IMR-90 (cell line): ENCODE measurements at regions not wholly inside any gene's neighbourhood (a gene's known extent, or its start where the extent isn't known, plus 50 kb on each side); places are given as distances from the start of the nearest gene placed in this dataset.

ENCODE experiments used
- ATAC-seq: fragments of 200-7000 bp; cut with Tn5 transposase; 2 replicates; pipeline ENCODE4 v1.9.1; 2020; ENCODE audit warnings: low read depth, mild to moderate bottlenecking, moderate library complexity
- BruUV-seq: library from RNA; stranded (reverse); fragments of 400-500 nt; replicated peaks from 2 replicates; lab custom pipeline; 2021; lab: Mats Ljungman, UMichigan
- CTCF ChIA-PET: fragments of 300-600 bp; formaldehyde crosslinking; extraction: SDS; loops from one replicate; lab custom pipeline; 2021; ENCODE audit warnings: antibody characterized with exemption; lab: Yijun Ruan, JAX
- POLR2A ChIA-PET: fragments of 300-600 bp; sonication (Branson Sonifier 250); formaldehyde crosslinking; loops from one replicate; lab custom pipeline; 2022; ENCODE audit warnings: antibody characterized with exemption; ENCODE audit not compliant: unreplicated experiment; lab: Charles Lee
- DNase-seq: peaks from one replicate; pipeline ENCODE4 v3.0.0; 2013
- H2AFZ ChIP-seq: replicated peaks from 2 replicates; pipeline ENCODE3; 2013; ENCODE audit warnings: low read length, mild to moderate bottlenecking; ENCODE audit not compliant: poor library complexity
- H2AK5ac ChIP-seq: 2 replicates; pipeline ENCODE4 v1.6.1; 2013; ENCODE audit warnings: low read depth, low read length, inconsistent platforms
- H2AK9ac ChIP-seq: replicated peaks from 2 replicates; pipeline ENCODE3; 2013; ENCODE audit warnings: mild to moderate bottlenecking, low read depth, low read length, moderate library complexity; ENCODE audit not compliant: poor library complexity
- H2BK120ac ChIP-seq: 2 replicates; pipeline ENCODE4 v1.6.1; 2013; ENCODE audit warnings: low read depth, low read length, inconsistent platforms
- H2BK15ac ChIP-seq: 3 replicates; pipeline ENCODE4 v1.6.1; 2013; ENCODE audit warnings: low read depth, low read length, inconsistent platforms
- H2BK20ac ChIP-seq: 2 replicates; pipeline ENCODE4 v1.6.1; 2013; ENCODE audit warnings: low read depth, mild to moderate bottlenecking, inconsistent platforms, low read length, moderate library complexity
- H2BK5ac ChIP-seq: 2 replicates; pipeline ENCODE4 v1.6.1; 2013; ENCODE audit warnings: mild to moderate bottlenecking, low read depth, low read length, inconsistent platforms; ENCODE audit not compliant: poor library complexity, severe bottlenecking
- H3K14ac ChIP-seq: replicated peaks from 2 replicates; pipeline ENCODE4 v1.6.1; 2013; ENCODE audit warnings: low read depth, low read length, inconsistent platforms
- H3K18ac ChIP-seq: 2 replicates; pipeline ENCODE4 v1.6.1; 2013; ENCODE audit warnings: low read depth, low read length, control low read depth
- H3K23ac ChIP-seq: 2 replicates; pipeline ENCODE4 v1.6.1; 2013; ENCODE audit warnings: low read depth, low read length, inconsistent platforms
- H3K27ac ChIP-seq: 2 replicates; pipeline ENCODE4 v1.5.1; 2013; ENCODE audit warnings: mild to moderate bottlenecking, control low read depth, low read length; ENCODE audit not compliant: insufficient read depth
- H3K27me3 ChIP-seq: 2 replicates; pipeline ENCODE4 v1.6.1; 2013; ENCODE audit warnings: low read length; ENCODE audit not compliant: control insufficient read depth, insufficient read depth
- H3K36me3 ChIP-seq: 2 replicates; pipeline ENCODE4 v1.6.1; 2013; ENCODE audit warnings: low read length, mixed read lengths; ENCODE audit not compliant: control insufficient read depth, insufficient read depth
- H3K4ac ChIP-seq: 2 replicates; pipeline ENCODE4 v1.6.1; 2013; ENCODE audit warnings: low read depth, low read length, inconsistent platforms
- H3K4me1 ChIP-seq: 2 replicates; pipeline ENCODE4 v1.6.1; 2013; ENCODE audit warnings: low read length, mixed read lengths; ENCODE audit not compliant: control insufficient read depth, insufficient read depth
- H3K4me2 ChIP-seq: 2 replicates; pipeline ENCODE4 v1.6.1; 2013; ENCODE audit warnings: low read depth, mild to moderate bottlenecking, control low read depth, low read length, moderate library complexity
- H3K4me3 ChIP-seq: 2 replicates; pipeline ENCODE4 v1.5.1; 2013; ENCODE audit warnings: low read depth, mild to moderate bottlenecking, control low read depth, low read length, moderate library complexity; ENCODE audit not compliant: insufficient read depth
- H3K56ac ChIP-seq: 2 replicates; pipeline ENCODE4 v1.6.1; 2013; ENCODE audit warnings: low read length, inconsistent platforms; ENCODE audit not compliant: insufficient read depth; ENCODE audit errors: extremely low read depth
- H3K79me1 ChIP-seq, 2 experiments: 2 replicates each; pipeline ENCODE4 v1.6.1; 2013; ENCODE audit warnings: low read length in 2 of 2, inconsistent platforms in 1 of 2, low read depth in 1 of 2
- H3K9ac ChIP-seq: 2 replicates; pipeline ENCODE4 v1.6.1; 2013; ENCODE audit warnings: low read depth, low read length, control low read depth
- H3K9me1 ChIP-seq: 2 replicates; pipeline ENCODE4 v1.6.1; 2013; ENCODE audit warnings: low read length, inconsistent platforms; ENCODE audit not compliant: insufficient read depth
- H3K9me3 ChIP-seq: 2 replicates; pipeline ENCODE4 v1.6.1; 2013; ENCODE audit warnings: low read length; ENCODE audit not compliant: control insufficient read depth, insufficient read depth
- H4K20me1 ChIP-seq: 2 replicates; pipeline ENCODE4 v1.6.1; 2013; ENCODE audit warnings: low read length, inconsistent platforms; ENCODE audit not compliant: insufficient read depth
- H4K5ac ChIP-seq: 2 replicates; pipeline ENCODE4 v1.6.1; 2013; ENCODE audit warnings: mild to moderate bottlenecking, low read depth, low read length, control low read depth
- H4K8ac ChIP-seq, 2 experiments: 2 replicates each; pipeline ENCODE4 v1.6.1; 2013; ENCODE audit warnings: low read depth in 2 of 2, low read length in 2 of 2, control low read depth in 1 of 2, inconsistent platforms in 1 of 2
- H4K91ac ChIP-seq: 2 replicates; pipeline ENCODE4 v1.6.1; 2013; ENCODE audit warnings: low read depth, low read length, inconsistent platforms; ENCODE audit not compliant: insufficient read depth
- CEBPB ChIP-seq: IDR thresholded peaks from 2 replicates; pipeline ENCODE4 v1.6.1; 2012; ENCODE audit warnings: low read depth, low read length, improper control_type of control experiment
- CHD1 ChIP-seq: IDR thresholded peaks from 2 replicates; pipeline ENCODE4 v1.6.1; 2012; ENCODE audit warnings: low read depth, low read length, improper control_type of control experiment
- MAFK ChIP-seq: IDR thresholded peaks from 2 replicates; pipeline ENCODE4 v1.6.1; 2012; ENCODE audit warnings: low read depth, low read length, improper control_type of control experiment
- NFE2L2 ChIP-seq: fragments of 150-350 bp; IDR thresholded peaks from 2 replicates; pipeline ENCODE4 v1.6.1; 2016; ENCODE audit warnings: low read depth, mild to moderate bottlenecking, low read length
- POLR2A ChIP-seq: IDR thresholded peaks from 2 replicates; pipeline ENCODE4 v1.6.1; 2012; ENCODE audit warnings: mild to moderate bottlenecking, low read depth, low read length
- RAD21 ChIP-seq: IDR thresholded peaks from 2 replicates; pipeline ENCODE4 v1.6.1; 2012; ENCODE audit warnings: low read length, improper control_type of control experiment
- RCOR1 ChIP-seq: IDR thresholded peaks from 2 replicates; pipeline ENCODE4 v1.6.1; 2012; ENCODE audit warnings: mild to moderate bottlenecking, low read length, improper control_type of control experiment; ENCODE audit not compliant: insufficient replicate concordance
- WGBS, 2 experiments: methylation state at CpG; one replicate each; pipeline versions ENCODE4 v1.1.5 to v1.1.7; 2013; ENCODE audit warnings: missing lambda C conversion rate in 2 of 2; ENCODE audit not compliant: insufficient read length in 1 of 2; ENCODE audit errors: extremely low coverage in 2 of 2; 5-methylcytosine and 5-hydroxymethylcytosine counted together
- dilution Hi-C: fragments of 300-500 bp; cut with HindIII; formaldehyde crosslinking; loops from one replicate; pipeline ENCODE4 v1.14.3; 2018; ENCODE audit warnings: low sequenced_read_pairs; ENCODE audit not compliant: unreplicated experiment
- in situ Hi-C: fragments of 300-500 bp; cut with MboI; formaldehyde crosslinking; loops from 3 replicates; pipeline ENCODE4 v1.14.3; 2019; ENCODE audit warnings: low sequenced_read_pairs, inconsistent platforms, mixed read lengths
- intact Hi-C: fragments of 100-400 bp; cut with micrococcal nuclease; formaldehyde crosslinking; loops from 2 replicates; pipeline ENCODE4 v1.10.0; 2022
- TF ChIP-seq, protein P1 (sequence below): conservative IDR thresholded peaks from 2 replicates; pipeline ENCODE4 v1.5.1; 2012; ENCODE audit warnings: mild to moderate bottlenecking, low read depth, low read length, improper control_type of control experiment
- TF ChIP-seq, protein P2 (sequence below): fragments of 150-350 bp; IDR thresholded peaks from 2 replicates; pipeline ENCODE4 v1.6.1; 2017; ENCODE audit warnings: mild to moderate bottlenecking, antibody characterized with exemption, low read length, low read depth

DNA sequence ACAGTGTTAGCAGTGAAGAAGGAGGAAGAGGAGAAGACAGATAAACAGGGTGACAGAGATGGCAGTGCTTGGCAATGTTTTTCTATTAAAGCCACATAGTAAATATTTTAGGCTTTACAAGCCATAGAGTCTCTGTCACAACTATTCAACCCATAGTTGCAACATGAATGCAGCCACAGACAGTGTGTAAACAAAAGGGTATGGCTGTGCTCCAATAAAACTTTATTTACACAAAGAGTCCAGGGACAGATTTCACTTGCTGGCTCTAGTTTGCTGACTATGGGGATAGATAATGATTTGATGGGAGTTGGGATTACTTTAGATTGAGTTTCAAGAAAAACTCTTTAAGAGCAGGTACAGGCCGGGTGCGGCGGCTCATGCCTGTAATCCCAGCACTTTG, 224.8 kb upstream of the SEMA6A start:
- no peak overlapping the region for H2BK5ac ChIP-seq
- H4K5ac ChIP-seq: no peak overlapping the region
- no peak overlapping the region for H3K4me3 ChIP-seq
- WGBS, 2 experiments: no CpG with 5 or more reads among the region's 3 CpGs
- no peak overlapping the region for H3K27ac ChIP-seq
- intact Hi-C loops (no loop called here), dilution Hi-C loops (no loop called here), in situ Hi-C loops (no loop called here)
- H4K20me1 ChIP-seq: no peaks in the 10 kb centered on the region
- no peak overlapping the region for H2BK15ac ChIP-seq
- H3K36me3 ChIP-seq: no peaks in the 10 kb centered on the region
- H3K4ac ChIP-seq: no peak overlapping the region
- H3K27me3 ChIP-seq: no peaks in the 10 kb centered on the region
- DNase-seq (no peak), ATAC-seq (no peak)
- no peaks in the 10 kb centered on the region for H3K4me1 ChIP-seq
- no TSS peak for BruUV-seq
- no peak overlapping the region for H4K91ac ChIP-seq
- no peak overlapping the region for H3K18ac ChIP-seq
- no peak overlapping the region for H2AFZ ChIP-seq
- no peak overlapping the region for H3K14ac ChIP-seq
- no peak overlapping the region for H2BK20ac ChIP-seq
- H3K9ac ChIP-seq: no peak overlapping the region
- no peaks in the 10 kb centered on the region for H3K79me1 ChIP-seq
- TF ChIP-seq RCOR1: no peak
- no peak for TF ChIP-seq MAFK
- TF ChIP-seq, protein P1, sequence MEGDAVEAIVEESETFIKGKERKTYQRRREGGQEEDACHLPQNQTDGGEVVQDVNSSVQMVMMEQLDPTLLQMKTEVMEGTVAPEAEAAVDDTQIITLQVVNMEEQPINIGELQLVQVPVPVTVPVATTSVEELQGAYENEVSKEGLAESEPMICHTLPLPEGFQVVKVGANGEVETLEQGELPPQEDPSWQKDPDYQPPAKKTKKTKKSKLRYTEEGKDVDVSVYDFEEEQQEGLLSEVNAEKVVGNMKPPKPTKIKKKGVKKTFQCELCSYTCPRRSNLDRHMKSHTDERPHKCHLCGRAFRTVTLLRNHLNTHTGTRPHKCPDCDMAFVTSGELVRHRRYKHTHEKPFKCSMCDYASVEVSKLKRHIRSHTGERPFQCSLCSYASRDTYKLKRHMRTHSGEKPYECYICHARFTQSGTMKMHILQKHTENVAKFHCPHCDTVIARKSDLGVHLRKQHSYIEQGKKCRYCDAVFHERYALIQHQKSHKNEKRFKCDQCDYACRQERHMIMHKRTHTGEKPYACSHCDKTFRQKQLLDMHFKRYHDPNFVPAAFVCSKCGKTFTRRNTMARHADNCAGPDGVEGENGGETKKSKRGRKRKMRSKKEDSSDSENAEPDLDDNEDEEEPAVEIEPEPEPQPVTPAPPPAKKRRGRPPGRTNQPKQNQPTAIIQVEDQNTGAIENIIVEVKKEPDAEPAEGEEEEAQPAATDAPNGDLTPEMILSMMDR: no peak
- no peak for TF ChIP-seq CHD1
- TF ChIP-seq, protein P2, sequence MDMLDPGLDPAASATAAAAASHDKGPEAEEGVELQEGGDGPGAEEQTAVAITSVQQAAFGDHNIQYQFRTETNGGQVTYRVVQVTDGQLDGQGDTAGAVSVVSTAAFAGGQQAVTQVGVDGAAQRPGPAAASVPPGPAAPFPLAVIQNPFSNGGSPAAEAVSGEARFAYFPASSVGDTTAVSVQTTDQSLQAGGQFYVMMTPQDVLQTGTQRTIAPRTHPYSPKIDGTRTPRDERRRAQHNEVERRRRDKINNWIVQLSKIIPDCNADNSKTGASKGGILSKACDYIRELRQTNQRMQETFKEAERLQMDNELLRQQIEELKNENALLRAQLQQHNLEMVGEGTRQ: no peak
- no peak for TF ChIP-seq POLR2A
- no peak for TF ChIP-seq NFE2L2
- no peak for TF ChIP-seq RAD21
- TF ChIP-seq CEBPB: no peak
- no peak overlapping the region for H3K56ac ChIP-seq
- no peak overlapping the region for H3K23ac ChIP-seq
- no peak overlapping the region for H4K8ac ChIP-seq
- CTCF ChIA-PET: interaction anchor here (0.6 kb wide), 1 partner anchor 57 kb away, joined by 5 read pairs; no protein-coding TSS in a partner anchor
- H2BK120ac ChIP-seq: no peak overlapping the region
- no peak overlapping the region for H2AK9ac ChIP-seq
- no peak overlapping the region for H2AK5ac ChIP-seq
- peaks cover 13% of the 10 kb centered on the region for H3K9me3 ChIP-seq
- H3K4me2 ChIP-seq: no peak overlapping the region
- POLR2A ChIA-PET: no interaction called here
- no peaks in the 10 kb centered on the region for H3K9me1 ChIP-seq
